Heart left ventricle (tissue), 13 donors: ENCODE measurements at regions not wholly inside any gene's neighbourhood (a gene's known extent, or its start where the extent isn't known, plus 50 kb on each side); places are given as distances from the start of the nearest gene placed in this dataset.

Experiments
- POLR2A ChIP-seq, 2 donors: fragments of 450-650 bp; IDR thresholded peaks; one replicate each; pipeline ENCODE4 v1.6.1; 2017; ENCODE audit warnings: antibody characterized with exemption in 2 of 2, mild to moderate bottlenecking in 2 of 2, moderate library complexity in 2 of 2
- TF ChIP-seq, protein P1 (sequence below), 12 donors: fragments of 200-600 bp; sonication (generic) in 4 of 12; IDR thresholded peaks; one replicate each; pipeline versions ENCODE4 v1.5.0 to v1.8.0; 2018 to 2022; ENCODE audit warnings: antibody characterized with exemption in 12 of 12, mild to moderate bottlenecking in 5 of 12
- donor health status: ischemic (EF 13 %, LVEDD 7.1; RV severe dilation, severe dysfunction).
- donor health status: DM: no; HTN: yes; CAD: no.
- donor health status: DM: no; HTN: no; CAD: no.
- donor health status: ischemic (EF 25% LVEDD 6.9; RV normal size, moderate dysfunction).
- donor health status: ischemic (EF 25% LVEDD 5.7; RV mildly dilated, moderate dysfunction).
- donor health status: ischemic (EF 35%, LVEDD 5.7; RV mildly dilated, moderate dysfunction).
- donor health status: nonischemic (EF 11% LVEDD 7.7; RV severe dilation, severe dysfunction).
- donor health status: DM: yes; HTN: yes; CAD: no.
- donor health status: PGD.
- donor health status: ischemic (EF 29% LVEDD 5.4; RV normal size, mild dysfunction).
- donor health status: nonischemic (EF 23%, LVEDD 6.1; RV moderate dilation, normal function).

DNA sequence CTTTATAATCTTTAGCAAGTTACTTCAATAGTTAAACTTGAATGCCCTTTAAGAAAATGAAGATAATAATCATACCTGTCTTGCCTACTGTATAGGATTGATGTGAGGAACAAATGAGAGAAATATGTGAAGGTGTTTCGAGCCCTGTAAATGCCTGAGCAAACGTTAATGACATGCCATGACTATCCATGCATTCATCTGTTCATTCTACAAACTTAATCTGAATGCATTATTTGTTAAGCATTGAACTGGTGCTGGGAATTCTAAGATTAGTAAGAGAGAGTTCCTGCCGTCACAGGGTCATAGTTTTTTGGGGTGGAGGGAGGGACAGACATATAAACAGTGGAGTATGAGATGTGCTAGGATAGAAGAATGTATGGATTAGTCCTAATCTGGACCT, 111.5 kb upstream of the PRICKLE1 start:
- no peak for TF ChIP-seq POLR2A (IDR thresholded peaks at IDR 0.05)
- TF ChIP-seq, protein P1, sequence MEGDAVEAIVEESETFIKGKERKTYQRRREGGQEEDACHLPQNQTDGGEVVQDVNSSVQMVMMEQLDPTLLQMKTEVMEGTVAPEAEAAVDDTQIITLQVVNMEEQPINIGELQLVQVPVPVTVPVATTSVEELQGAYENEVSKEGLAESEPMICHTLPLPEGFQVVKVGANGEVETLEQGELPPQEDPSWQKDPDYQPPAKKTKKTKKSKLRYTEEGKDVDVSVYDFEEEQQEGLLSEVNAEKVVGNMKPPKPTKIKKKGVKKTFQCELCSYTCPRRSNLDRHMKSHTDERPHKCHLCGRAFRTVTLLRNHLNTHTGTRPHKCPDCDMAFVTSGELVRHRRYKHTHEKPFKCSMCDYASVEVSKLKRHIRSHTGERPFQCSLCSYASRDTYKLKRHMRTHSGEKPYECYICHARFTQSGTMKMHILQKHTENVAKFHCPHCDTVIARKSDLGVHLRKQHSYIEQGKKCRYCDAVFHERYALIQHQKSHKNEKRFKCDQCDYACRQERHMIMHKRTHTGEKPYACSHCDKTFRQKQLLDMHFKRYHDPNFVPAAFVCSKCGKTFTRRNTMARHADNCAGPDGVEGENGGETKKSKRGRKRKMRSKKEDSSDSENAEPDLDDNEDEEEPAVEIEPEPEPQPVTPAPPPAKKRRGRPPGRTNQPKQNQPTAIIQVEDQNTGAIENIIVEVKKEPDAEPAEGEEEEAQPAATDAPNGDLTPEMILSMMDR (IDR thresholded peaks at IDR 0.05): no peak
